Type B pancreatic cell (in vitro differentiated cells): ENCODE measurements at regions not wholly inside any gene's neighbourhood (a gene's known extent, or its start where the extent isn't known, plus 50 kb on each side); places are given as distances from the start of the nearest gene placed in this dataset.

Experiments used
- DNase-seq: peaks from one replicate; pipeline ENCODE4 v3.0.0; 2021; ENCODE audit warnings: mixed read lengths; ENCODE audit not compliant: unreplicated experiment; ENCODE audit errors: extremely low spot score
- H3K27ac Mint-ChIP-seq: 2 replicates; pipeline ENCODE4 v1.8.0; 2021; ENCODE audit warnings: mild to moderate bottlenecking, mixed read lengths
- H3K27me3 Mint-ChIP-seq: 2 replicates; pipeline ENCODE4 v1.8.0; 2021; ENCODE audit warnings: mixed read lengths
- H3K36me3 Mint-ChIP-seq: 2 replicates; pipeline ENCODE4 v1.8.0; 2021; ENCODE audit warnings: mixed read lengths
- H3K4me1 Mint-ChIP-seq: one replicate; pipeline ENCODE4 v1.8.0; 2021; ENCODE audit warnings: mixed read lengths; ENCODE audit not compliant: unreplicated experiment
- H3K4me3 Mint-ChIP-seq: 2 replicates; pipeline ENCODE4 v1.8.0; 2021; ENCODE audit warnings: mild to moderate bottlenecking, mixed read lengths
- H3K9me3 Mint-ChIP-seq: 2 replicates; pipeline ENCODE4 v1.8.0; 2021; ENCODE audit warnings: mixed read lengths
- CTCF ChIP-seq: fragments of 200-600 bp; sonication (generic); conservative IDR thresholded peaks from 2 replicates; pipeline ENCODE4 v1.5.0; 2021; ENCODE audit warnings: antibody characterized with exemption, mild to moderate bottlenecking

DNA sequence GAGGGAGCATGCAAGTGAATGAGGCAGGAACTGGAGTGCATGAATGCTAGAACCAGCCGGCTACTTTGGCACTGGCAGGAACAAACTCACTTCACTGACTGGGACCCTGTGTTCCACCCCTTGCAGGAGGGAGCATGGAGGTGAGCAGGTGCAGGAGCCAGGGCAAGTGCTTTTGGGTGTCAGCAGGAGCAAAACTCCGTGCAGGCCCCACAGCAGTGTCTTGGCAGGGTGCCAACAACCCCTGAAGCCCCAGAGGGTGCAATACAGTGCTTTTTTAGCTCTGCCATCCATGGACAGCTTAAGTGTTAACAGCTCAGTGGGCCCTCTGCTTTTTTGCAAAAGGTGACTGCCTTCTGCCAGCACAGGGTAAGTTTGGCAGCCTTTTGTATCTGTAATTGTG, 245.8 kb upstream of the PCSK5 start:
- no peak for DNase-seq
- Mint-ChIP-seq H3K4me3 (no peak overlapping the region), H3K27me3 (peaks cover 4% of the 10 kb centered on the region), H3K4me1 (no peaks in the 10 kb centered on the region), H3K27ac (no peak overlapping the region), H3K36me3 (no peaks in the 10 kb centered on the region), H3K9me3 (no peaks in the 10 kb centered on the region)
- TF ChIP-seq CTCF = no peak

DNA sequence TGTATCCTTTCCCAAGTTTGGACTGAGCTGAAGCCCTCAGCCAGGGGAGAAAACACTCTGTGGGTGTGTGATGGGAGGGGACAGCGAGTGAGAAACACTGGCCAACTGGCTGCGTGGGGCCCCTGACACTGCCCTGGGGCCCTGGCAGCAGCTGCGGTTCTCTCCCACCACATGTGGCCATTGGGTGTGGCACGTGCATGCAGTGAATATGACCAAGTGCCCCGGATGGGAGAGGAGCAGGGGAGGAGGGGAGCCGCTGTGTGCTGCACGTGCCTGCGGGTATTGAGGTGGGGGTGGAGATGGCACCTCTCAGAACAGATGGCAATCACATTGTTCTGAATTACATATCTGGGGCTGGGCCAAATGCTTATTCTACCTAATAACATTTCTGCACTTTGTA, 242.4 kb upstream of the PCSK5 start:
- Mint-ChIP-seq H3K4me1 (no peaks in the 10 kb centered on the region), H3K27ac (no peak overlapping the region), H3K27me3 (peaks cover 4% of the 10 kb centered on the region), H3K36me3 (no peaks in the 10 kb centered on the region), H3K9me3 (no peaks in the 10 kb centered on the region), H3K4me3 (no peak overlapping the region)
- TF ChIP-seq CTCF = no peak
- DNase-seq = no peak

GRCh38 chr9:75649060-75649459, 241.4 kb upstream of the PCSK5 start:
- no peak for TF ChIP-seq CTCF
- no peak for DNase-seq
- Mint-ChIP-seq H3K4me3 (no peak overlapping the region), H3K27me3 (peaks cover 4% of the 10 kb centered on the region), H3K9me3 (no peaks in the 10 kb centered on the region), H3K27ac (no peak overlapping the region), H3K36me3 (no peaks in the 10 kb centered on the region), H3K4me1 (no peaks in the 10 kb centered on the region)

DNA sequence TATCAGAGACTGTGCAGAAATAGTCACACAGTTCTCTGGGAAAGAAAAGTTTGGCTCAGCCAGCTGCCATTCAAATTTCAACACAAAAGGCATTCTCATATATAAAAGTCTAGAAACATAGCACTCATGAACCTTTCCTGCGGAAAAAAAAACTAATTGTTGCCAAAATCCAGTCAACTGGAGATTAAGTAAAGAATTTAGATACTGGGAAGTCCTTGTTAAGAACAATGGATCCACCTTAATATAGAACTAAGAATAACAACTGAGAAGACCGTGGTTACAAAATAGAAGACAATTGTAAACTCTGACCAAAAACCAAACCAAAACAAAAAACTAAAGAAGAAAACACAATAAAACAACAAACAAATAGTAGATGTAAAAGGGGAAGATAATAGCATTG, 238.8 kb upstream of the PCSK5 start:
- Mint-ChIP-seq H3K9me3 (no peaks in the 10 kb centered on the region), H3K4me1 (no peaks in the 10 kb centered on the region), H3K36me3 (no peaks in the 10 kb centered on the region), H3K4me3 (no peak overlapping the region), H3K27me3 (no peaks in the 10 kb centered on the region), H3K27ac (no peak overlapping the region)
- TF ChIP-seq CTCF = no peak
- no peak for DNase-seq

- no peak for TF ChIP-seq CTCF
- Mint-ChIP-seq H3K9me3 (no peaks in the 10 kb centered on the region), H3K4me1 (no peaks in the 10 kb centered on the region), H3K4me3 (no peak overlapping the region), H3K27me3 (no peaks in the 10 kb centered on the region), H3K36me3 (no peaks in the 10 kb centered on the region), H3K27ac (no peak overlapping the region)
- no peak for DNase-seq
Observed at GRCh38 chr9:75653335-75653734, 237.1 kb upstream of the PCSK5 start.

DNA sequence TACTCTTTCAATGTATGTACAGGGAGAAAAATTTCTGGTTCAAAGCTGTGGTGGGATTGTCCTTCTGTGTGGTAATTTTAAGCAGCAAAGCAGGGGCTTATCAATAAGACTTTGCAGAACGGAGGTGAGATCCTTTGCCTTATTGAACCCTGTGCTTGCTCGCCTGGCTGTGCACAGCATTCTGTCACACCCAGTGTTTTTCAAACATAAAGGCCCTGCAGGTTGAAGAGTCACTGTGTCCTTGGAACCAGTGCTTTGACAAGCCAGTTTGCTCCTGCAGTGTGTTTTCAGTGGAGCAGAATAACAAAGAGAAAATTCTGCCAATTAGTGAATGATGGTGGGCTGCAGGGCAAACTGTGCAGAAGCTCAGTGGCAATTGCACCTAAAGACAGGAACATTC, 236.7 kb upstream of the PCSK5 start:
- no peaks in the 10 kb centered on the region for H3K27me3 Mint-ChIP-seq
- no peaks in the 10 kb centered on the region for H3K4me1 Mint-ChIP-seq

More for the DNA sequence above, 236.7 kb upstream of the PCSK5 start:
- Mint-ChIP-seq H3K4me3 (no peak overlapping the region), H3K27ac (no peak overlapping the region), H3K9me3 (no peaks in the 10 kb centered on the region), H3K36me3 (no peaks in the 10 kb centered on the region)
- no peak for DNase-seq
- TF ChIP-seq CTCF = no peak
